Activated T-helper 2 cell treated with anti-CD3 and anti-CD28 coated beads, Interferon-gamma antibody, Interleukin-2, Interleukin-4, amounts not matched to agents 10 μg/mL and 5 μg/mL and 100 μg/mL, durations not matched to agents 14 hours and 24 hours and 36 hours (primary cell): ENCODE measurements at regions not wholly inside any gene's neighbourhood (a gene's known extent, or its start where the extent isn't known, plus 50 kb on each side); places are given as distances from the start of the nearest gene placed in this dataset.

Source experiments
- DNase-seq: peaks from one replicate; pipeline ENCODE4 v3.0.0; 2021; ENCODE audit warnings: low spot score
- H3K27ac Mint-ChIP-seq: one replicate; pipeline ENCODE4 v1.8.0; 2021; ENCODE audit warnings: mixed read lengths
- H3K27me3 Mint-ChIP-seq: one replicate; pipeline ENCODE4 v1.8.0; 2021; ENCODE audit warnings: low read depth, mixed read lengths
- H3K36me3 Mint-ChIP-seq: one replicate; pipeline ENCODE4 v1.8.0; 2021; ENCODE audit warnings: low read depth, mixed read lengths
- H3K4me1 Mint-ChIP-seq: one replicate; pipeline ENCODE4 v1.8.0; 2021; ENCODE audit warnings: low read depth, mixed read lengths
- H3K4me3 Mint-ChIP-seq: one replicate; pipeline ENCODE4 v1.8.0; 2021; ENCODE audit warnings: low read depth, mild to moderate bottlenecking, moderate library complexity, mixed read lengths
- H3K9me3 Mint-ChIP-seq: one replicate; pipeline ENCODE4 v1.8.0; 2021; ENCODE audit warnings: mixed read lengths
- intact Hi-C: fragments of 100-400 bp; cut with micrococcal nuclease; formaldehyde crosslinking; loops from one replicate; pipeline ENCODE4 v1.15.1; 2023

- Mint-ChIP-seq H3K27me3 (peaks cover 2% of the 10 kb centered on the region), H3K4me1 (peaks cover 12% of the 10 kb centered on the region), H3K4me3 (no peak overlapping the region), H3K36me3 (no peaks in the 10 kb centered on the region), H3K9me3 (peaks cover 3% of the 10 kb centered on the region), H3K27ac (no peak overlapping the region)
- intact Hi-C loops = no loop called here
- no peak for DNase-seq
Measured at GRCh38 chr21:38177919-38178652, 78.7 kb upstream of the KCNJ15 start.

- no peaks in the 10 kb centered on the region for H3K36me3 Mint-ChIP-seq
- H3K4me3 Mint-ChIP-seq = no peak overlapping the region
- H3K27me3 Mint-ChIP-seq = peaks cover 3% of the 10 kb centered on the region
- no peak for DNase-seq
- peaks cover 3% of the 10 kb centered on the region for H3K9me3 Mint-ChIP-seq
- intact Hi-C loops = no loop called here
- no peak overlapping the region for H3K27ac Mint-ChIP-seq
- peaks cover 12% of the 10 kb centered on the region for H3K4me1 Mint-ChIP-seq
Measured at GRCh38 chr21:38178653-38179470, 77.9 kb upstream of the KCNJ15 start.

- Mint-ChIP-seq H3K9me3 (peaks cover 3% of the 10 kb centered on the region), H3K27ac (no peak overlapping the region), H3K4me1 (peaks cover 12% of the 10 kb centered on the region), H3K27me3 (peaks cover 4% of the 10 kb centered on the region), H3K4me3 (no peak overlapping the region), H3K36me3 (no peaks in the 10 kb centered on the region)
- DNase-seq = no peak
- intact Hi-C loops = no loop called here
Measured at GRCh38 chr21:38179511-38179910, 77.3 kb upstream of the KCNJ15 start.

- no peak overlapping the region for H3K27ac Mint-ChIP-seq
- H3K4me3 Mint-ChIP-seq = no peak overlapping the region
- peaks cover 4% of the 10 kb centered on the region for H3K27me3 Mint-ChIP-seq
- no peaks in the 10 kb centered on the region for H3K36me3 Mint-ChIP-seq
- intact Hi-C loops = no loop called here
- DNase-seq = no peak
- peaks cover 12% of the 10 kb centered on the region for H3K4me1 Mint-ChIP-seq
- peaks cover 3% of the 10 kb centered on the region for H3K9me3 Mint-ChIP-seq
Measured at GRCh38 chr21:38181096-38181495, 75.7 kb upstream of the KCNJ15 start.

- Mint-ChIP-seq H3K27me3 (peaks cover 4% of the 10 kb centered on the region), H3K9me3 (peaks cover 9% of the 10 kb centered on the region), H3K27ac (no peak overlapping the region), H3K4me1 (peaks cover 12% of the 10 kb centered on the region), H3K4me3 (no peak overlapping the region), H3K36me3 (no peaks in the 10 kb centered on the region)
- no peak for DNase-seq
- intact Hi-C loops = no loop called here
Measured at GRCh38 chr21:38182370-38182985, 74.3 kb upstream of the KCNJ15 start.

GRCh38 chr21:38183961-38184360, 72.8 kb upstream of the KCNJ15 start:
- H3K27ac Mint-ChIP-seq = no peak overlapping the region
- H3K9me3 Mint-ChIP-seq = peaks cover 8% of the 10 kb centered on the region
- H3K4me1 Mint-ChIP-seq = peaks cover 10% of the 10 kb centered on the region
- intact Hi-C loops = no loop called here
- H3K27me3 Mint-ChIP-seq = peaks cover 4% of the 10 kb centered on the region
- H3K4me3 Mint-ChIP-seq = no peak overlapping the region
- no peaks in the 10 kb centered on the region for H3K36me3 Mint-ChIP-seq
- no peak for DNase-seq

GRCh38 chr21:38186661-38187270, 70.0 kb upstream of the KCNJ15 start:
- Mint-ChIP-seq H3K36me3 (no peaks in the 10 kb centered on the region), H3K9me3 (peaks cover 7% of the 10 kb centered on the region), H3K27me3 (peaks cover 4% of the 10 kb centered on the region), H3K4me3 (no peak overlapping the region), H3K4me1 (no peaks in the 10 kb centered on the region), H3K27ac (no peak overlapping the region)
- intact Hi-C loops = no loop called here
- no peak for DNase-seq

GRCh38 chr21:38188037-38188436, 68.8 kb upstream of the KCNJ15 start:
- no peak for DNase-seq
- Mint-ChIP-seq H3K27ac (no peak overlapping the region), H3K27me3 (peaks cover 2% of the 10 kb centered on the region), H3K9me3 (peaks cover 7% of the 10 kb centered on the region), H3K36me3 (no peaks in the 10 kb centered on the region), H3K4me3 (no peak overlapping the region), H3K4me1 (no peaks in the 10 kb centered on the region)
- intact Hi-C loops = no loop called here

GRCh38 chr21:38196036-38196435, 60.8 kb upstream of the KCNJ15 start:
- intact Hi-C loops = no loop called here
- Mint-ChIP-seq H3K27ac (no peak overlapping the region), H3K4me3 (no peak overlapping the region), H3K36me3 (no peaks in the 10 kb centered on the region), H3K27me3 (peaks cover 14% of the 10 kb centered on the region), H3K4me1 (no peaks in the 10 kb centered on the region), H3K9me3 (no peaks in the 10 kb centered on the region)
- DNase-seq = no peak

GRCh38 chr21:38202811-38203210, 54.0 kb upstream of the KCNJ15 start:
- H3K27ac Mint-ChIP-seq = no peak overlapping the region
- no peaks in the 10 kb centered on the region for H3K4me1 Mint-ChIP-seq
- no peak overlapping the region for H3K4me3 Mint-ChIP-seq
- DNase-seq = no peak
- no peaks in the 10 kb centered on the region for H3K9me3 Mint-ChIP-seq
- intact Hi-C loops = no loop called here
- peaks cover 10% of the 10 kb centered on the region for H3K27me3 Mint-ChIP-seq
- H3K36me3 Mint-ChIP-seq = no peaks in the 10 kb centered on the region

GRCh38 chr21:38203229-38203628, 53.6 kb upstream of the KCNJ15 start:
- Mint-ChIP-seq H3K4me3 (no peak overlapping the region), H3K4me1 (no peaks in the 10 kb centered on the region), H3K9me3 (no peaks in the 10 kb centered on the region), H3K27ac (no peak overlapping the region), H3K36me3 (no peaks in the 10 kb centered on the region), H3K27me3 (peaks cover 9% of the 10 kb centered on the region)
- no peak for DNase-seq
- intact Hi-C loops = no loop called here

GRCh38 chr21:38205940-38206339, 50.9 kb upstream of the KCNJ15 start:
- no peak overlapping the region for H3K27ac Mint-ChIP-seq
- DNase-seq = no peak
- H3K9me3 Mint-ChIP-seq = no peaks in the 10 kb centered on the region
- H3K36me3 Mint-ChIP-seq = no peaks in the 10 kb centered on the region
- no peaks in the 10 kb centered on the region for H3K4me1 Mint-ChIP-seq
- no peak overlapping the region for H3K4me3 Mint-ChIP-seq
- intact Hi-C loops = no loop called here
- peaks cover 12% of the 10 kb centered on the region for H3K27me3 Mint-ChIP-seq

- Mint-ChIP-seq H3K27me3 (peaks cover 15% of the 10 kb centered on the region), H3K9me3 (no peaks in the 10 kb centered on the region), H3K4me1 (no peaks in the 10 kb centered on the region), H3K4me3 (no peak overlapping the region), H3K36me3 (no peaks in the 10 kb centered on the region), H3K27ac (no peak overlapping the region)
- intact Hi-C loops = no loop called here
- no peak for DNase-seq
Measured at GRCh38 chr21:38206646-38207045, 50.1 kb upstream of the KCNJ15 start.
